ENCODE measurements at regions not wholly inside any gene's neighbourhood (a gene's known extent, or its start where the extent isn't known, plus 50 kb on each side); places are given as distances from the start of the nearest gene placed in this dataset.

- TF ChIP-seq POLR2A (IDR thresholded peaks at IDR 0.05) (no peak), CTCF (IDR thresholded peaks at IDR 0.05) (no peak)
These were observed 1199.8 kb upstream of the MAP3K7 start for GRCh38 chr6:91786474-91787184.

Data from thyroid gland (tissue), 4 donors.